ENCODE measurements at regions not wholly inside any gene's neighbourhood (a gene's known extent, or its start where the extent isn't known, plus 50 kb on each side); places are given as distances from the start of the nearest gene placed in this dataset.

- peak in 10 of 42 donors; percentile 6 to 49 (median 24) for DNase-seq
These were observed 370.4 kb upstream of the RGMA start for GRCh38 chr15:93459396-93459795.

DNA sequence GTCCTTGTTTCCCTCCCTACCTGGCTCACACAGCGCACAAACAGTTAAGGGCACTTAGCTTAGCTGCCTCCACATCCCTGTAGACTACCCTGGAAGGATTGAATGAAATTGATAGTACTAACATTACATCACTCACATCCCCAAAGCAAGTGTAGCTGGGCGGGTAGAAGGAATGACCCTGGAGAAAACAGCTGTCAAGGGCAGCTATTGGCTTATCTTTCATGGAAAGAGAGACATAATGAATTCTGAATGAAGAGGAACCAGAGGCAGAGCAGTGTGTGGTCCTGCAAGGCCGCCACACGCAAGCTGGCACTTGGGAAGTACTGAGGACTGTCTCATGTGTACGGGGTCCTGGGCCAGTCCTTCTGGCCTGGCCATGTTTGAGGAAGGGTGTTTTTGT, 369.6 kb upstream of the RGMA start:
- DNase-seq = no peak
- intact Hi-C loops (cut with DNase I) = no loop called here

More at GRCh38 chr15:93459396-93459795, 370.4 kb upstream of the RGMA start:
- intact Hi-C loops (cut with DNase I) = no loop called here

- intact Hi-C loops (cut with DNase I) = no loop called here
These were observed 365.8 kb upstream of the RGMA start for GRCh38 chr15:93454788-93455187.

DNA sequence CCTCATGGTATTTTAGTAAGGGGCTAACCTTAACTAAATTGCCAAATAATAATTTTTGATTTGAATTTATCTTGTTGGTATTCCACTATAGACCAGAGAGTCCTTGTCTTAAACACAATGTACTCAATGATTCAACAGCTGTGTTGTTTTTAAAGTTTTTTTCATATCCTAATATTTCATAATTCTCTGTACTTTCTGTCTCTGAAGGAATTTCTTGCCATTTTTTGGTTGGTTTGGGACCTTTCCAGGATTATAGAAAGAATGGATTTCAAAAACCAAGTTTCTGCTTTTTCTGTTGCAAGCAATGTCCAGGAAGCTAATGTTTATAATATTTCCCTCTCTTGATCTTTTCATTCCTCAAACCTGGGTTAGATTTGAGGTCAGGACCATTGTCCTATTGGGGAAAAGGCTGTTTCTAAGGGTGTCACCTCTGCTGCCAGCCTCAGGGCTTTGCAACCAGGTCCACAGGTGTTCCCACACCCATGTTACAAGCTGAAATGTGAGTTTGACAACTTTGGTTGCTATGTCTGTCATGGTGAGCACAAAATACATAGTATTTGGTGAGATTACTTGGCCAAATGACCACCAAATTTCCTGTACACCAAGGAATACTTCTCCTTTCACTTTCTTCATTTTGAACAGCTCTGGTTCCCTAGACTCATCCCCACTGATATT, 363.7 kb upstream of the RGMA start:
- no peak for DNase-seq
- intact Hi-C loops (cut with DNase I) = no loop called here

More at GRCh38 chr15:93454788-93455187, 365.8 kb upstream of the RGMA start:
- DNase-seq = no peak

GRCh38 chr15:93451822-93452221, 362.8 kb upstream of the RGMA start:
- no peak for DNase-seq
- intact Hi-C loops (cut with DNase I) = no loop called here

- peak in 6 of 42 donors; percentile 7 to 27 (median 16) for DNase-seq
- intact Hi-C loops (cut with DNase I) = no loop called here
These were observed 362.3 kb upstream of the RGMA start for GRCh38 chr15:93451265-93451664.

DNA sequence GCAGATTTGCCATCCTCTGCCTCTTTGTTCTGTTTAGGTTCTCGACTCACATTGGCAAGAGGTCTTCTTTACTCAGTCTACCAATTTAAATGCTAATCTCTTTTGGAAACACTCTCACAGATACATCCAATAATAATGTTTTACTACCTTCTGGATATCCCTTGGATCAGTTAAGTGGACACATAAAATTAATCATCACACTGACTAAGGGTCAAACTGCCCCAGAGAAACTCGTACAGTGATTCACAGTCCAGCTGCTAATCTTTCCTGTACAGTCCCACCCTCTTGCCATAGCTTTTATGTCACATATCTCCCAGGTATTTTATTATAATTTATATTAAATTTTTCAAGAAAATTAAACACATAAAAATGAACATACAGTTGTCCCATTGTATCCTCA, 360.8 kb upstream of the RGMA start:
- intact Hi-C loops (cut with DNase I) = no loop called here

GRCh38 chr15:93438310-93438709, 349.3 kb upstream of the RGMA start:
- intact Hi-C loops (cut with DNase I) = no loop called here

More for the DNA sequence above, 360.8 kb upstream of the RGMA start:
- no peak for DNase-seq

DNA sequence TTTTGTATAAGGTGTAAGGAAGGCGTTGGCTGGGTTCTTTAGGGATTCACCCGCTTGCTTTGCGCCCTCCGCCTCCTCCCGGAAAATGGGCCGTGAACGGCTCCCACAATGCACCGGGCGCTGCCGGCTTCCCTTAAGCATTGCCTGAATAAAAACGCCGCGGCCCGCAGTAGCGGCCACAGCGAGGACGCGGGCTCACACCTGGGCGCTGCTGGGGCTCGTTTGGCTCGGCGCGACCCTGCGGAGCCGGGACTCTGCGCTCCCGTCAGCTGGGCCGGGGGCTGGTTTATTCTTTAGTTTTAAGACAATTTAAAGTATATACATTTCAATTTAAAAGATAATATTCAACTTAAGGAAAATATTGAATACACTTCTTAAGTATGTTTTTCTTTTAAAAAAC, 343.5 kb upstream of the RGMA start:
- DNase-seq = peak in 1 of 42 donors; percentile 11

More at GRCh38 chr15:93438310-93438709, 349.3 kb upstream of the RGMA start:
- DNase-seq = no peak

DNA sequence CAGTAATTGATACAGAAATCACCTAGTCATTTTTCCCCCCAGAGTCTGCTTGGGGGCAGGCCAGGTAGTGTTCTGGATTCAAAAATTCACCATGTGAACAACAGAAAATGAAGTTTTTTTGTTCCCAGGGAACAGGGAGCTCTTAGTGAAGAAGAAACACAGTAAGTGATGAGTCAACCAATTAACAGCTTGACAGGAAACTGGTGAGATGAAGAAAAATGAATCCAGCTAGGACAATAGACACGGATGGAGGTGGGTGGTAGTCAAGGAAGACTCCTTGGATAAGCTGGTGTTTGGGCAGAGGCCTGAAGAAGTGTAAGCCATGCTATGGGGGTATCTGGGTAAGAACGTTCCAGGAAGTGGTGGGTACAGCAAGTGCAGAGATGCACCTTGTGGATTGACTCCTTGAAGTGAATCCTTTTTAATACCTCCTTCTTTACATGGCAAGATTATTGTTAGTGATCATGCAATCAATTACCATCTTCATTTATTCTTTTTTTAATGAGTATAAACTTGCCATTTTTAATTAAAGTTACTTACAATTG, 339.9 kb upstream of the RGMA start:
- intact Hi-C loops (cut with DNase I) = no loop called here
- DNase-seq = peak in 8 of 42 donors; percentile 5 to 43 (median 12)

More for the DNA sequence above, 343.5 kb upstream of the RGMA start:
- intact Hi-C loops (cut with DNase I) = no loop called here

- intact Hi-C loops (cut with DNase I) = no loop called here
- peak in 4 of 42 donors; percentile 11 to 42 (median 20) for DNase-seq
These were observed 339.1 kb upstream of the RGMA start for GRCh38 chr15:93428150-93428549.

DNA sequence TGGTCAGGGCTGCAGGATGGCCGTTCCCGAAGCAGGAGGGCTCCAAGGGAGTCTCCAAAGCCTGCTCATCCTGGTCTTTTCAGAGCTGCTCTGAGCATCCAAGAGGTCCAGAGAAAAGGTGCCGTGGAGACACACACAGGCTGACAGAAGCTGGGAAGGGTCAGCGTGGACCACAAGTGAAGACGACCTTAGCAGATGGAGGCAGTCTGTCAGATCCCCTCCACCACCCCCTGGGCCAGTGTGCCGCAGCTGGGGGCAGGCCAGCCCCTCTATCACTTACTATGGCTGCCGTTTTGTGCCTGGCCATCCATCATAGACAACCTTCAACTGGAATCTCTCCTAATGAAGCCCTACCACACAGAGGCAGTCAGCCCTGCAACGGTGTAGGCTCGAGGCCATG, 335.1 kb upstream of the RGMA start:
- DNase-seq = no peak
- intact Hi-C loops (cut with DNase I) = no loop called here

DNA sequence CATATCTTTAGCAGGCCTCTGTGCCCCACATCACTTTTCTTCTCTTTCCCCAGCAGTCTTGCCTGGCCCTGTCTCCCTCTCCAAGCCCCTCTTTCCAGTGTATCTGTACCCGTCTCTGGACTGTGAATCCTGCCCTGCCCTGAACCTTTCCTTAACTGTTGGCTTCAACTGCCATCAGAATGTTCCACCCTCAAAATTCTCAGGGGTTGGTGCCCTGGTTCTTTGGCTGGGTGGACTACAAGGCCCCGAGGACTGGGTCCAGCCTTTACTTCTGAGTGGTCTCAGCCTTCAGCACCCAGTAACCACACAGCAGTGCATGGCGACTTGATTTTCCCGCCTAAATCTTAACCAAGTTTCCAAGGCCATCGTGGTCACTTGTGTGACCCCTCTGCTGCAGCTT, 333.5 kb upstream of the RGMA start:
- peak in 1 of 42 donors; percentile 27 for DNase-seq
- intact Hi-C loops (cut with DNase I) = no loop called here

DNA sequence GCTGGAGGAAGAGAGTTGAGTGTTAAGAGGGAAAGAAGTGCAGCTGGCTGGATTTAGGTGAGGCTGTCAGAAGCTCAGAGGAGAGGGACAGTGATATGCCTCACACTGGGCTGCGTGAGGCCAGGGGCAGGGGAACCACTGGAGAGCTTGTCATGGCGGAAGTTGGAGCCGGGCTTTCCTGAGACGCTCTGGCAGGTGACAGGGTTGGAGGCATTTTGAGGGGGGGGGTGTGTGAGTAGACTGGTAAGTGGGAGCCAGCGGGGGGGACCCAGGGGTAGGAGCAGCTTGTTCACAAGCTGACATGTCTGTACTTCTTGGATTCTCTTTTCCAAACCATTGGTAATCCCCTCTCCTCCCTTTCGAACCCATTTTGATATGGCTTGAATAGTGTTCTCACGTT, 331.5 kb upstream of the RGMA start:
- peak in 1 of 42 donors; percentile 32 for DNase-seq
- intact Hi-C loops (cut with DNase I) = no loop called here

DNA sequence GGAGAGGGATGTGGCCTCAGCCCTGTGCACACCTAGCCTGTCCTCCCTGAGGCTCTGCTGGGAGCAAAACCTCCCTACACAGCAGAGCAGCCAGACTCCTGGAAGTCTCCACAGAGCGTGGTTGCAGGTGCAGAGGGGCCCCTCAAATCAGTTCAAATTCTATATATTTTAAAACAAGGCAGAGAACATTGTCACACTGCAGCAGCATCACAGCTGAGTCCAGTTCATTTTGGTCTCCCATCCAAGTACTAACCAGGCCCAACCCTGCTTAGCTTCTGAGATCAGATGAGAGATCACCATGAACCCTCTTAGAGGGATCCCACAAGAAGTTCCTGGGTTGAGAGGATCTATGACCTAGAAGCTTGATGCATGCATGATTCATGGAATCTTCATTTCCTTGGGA, 331.0 kb upstream of the RGMA start:
- peak in 1 of 42 donors; percentile 14 for DNase-seq
- intact Hi-C loops (cut with DNase I) = no loop called here

DNA sequence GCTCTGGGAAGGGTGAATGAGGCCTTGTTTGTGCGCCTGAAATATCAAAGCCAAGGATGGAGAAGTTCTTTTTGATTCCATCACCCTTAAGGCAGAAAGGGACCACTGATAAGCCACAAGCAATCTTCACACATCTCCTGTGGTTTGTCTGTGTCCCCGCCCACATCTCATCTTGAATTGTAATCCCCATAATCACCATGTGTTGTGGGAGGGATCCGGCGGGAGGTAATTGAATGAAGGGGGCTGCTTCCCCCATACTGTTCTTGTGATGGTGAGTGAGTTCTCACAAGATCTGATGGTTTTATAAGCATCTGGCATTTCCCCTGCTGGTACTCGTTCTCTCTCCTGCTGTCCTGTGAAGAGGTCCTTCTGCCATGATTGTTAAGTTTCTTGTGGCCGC, 329.6 kb upstream of the RGMA start:
- intact Hi-C loops (cut with DNase I) = no loop called here
- DNase-seq = peak in 1 of 42 donors; percentile 18

DNA sequence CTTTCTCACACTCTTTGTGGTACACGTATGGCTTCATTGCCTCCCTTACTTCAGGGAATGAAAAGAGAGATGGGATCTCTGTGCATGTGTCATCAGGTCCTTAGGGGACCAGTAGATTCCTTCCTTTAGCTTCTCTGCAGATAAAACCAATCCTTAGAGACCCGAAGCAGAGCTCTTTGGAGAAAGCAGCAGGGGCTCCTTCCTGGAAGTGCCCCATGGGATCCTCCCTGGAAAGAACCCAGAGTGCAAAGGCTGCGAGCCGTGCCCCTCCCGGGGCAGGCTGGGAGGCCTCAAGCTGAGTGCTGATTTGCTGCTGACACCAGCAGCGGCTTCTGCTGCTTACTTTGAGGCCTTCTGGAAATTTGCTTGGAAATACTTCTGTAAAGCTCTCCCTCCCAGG, 328.6 kb upstream of the RGMA start:
- no peak for DNase-seq
- intact Hi-C loops (cut with DNase I) = no loop called here

DNA sequence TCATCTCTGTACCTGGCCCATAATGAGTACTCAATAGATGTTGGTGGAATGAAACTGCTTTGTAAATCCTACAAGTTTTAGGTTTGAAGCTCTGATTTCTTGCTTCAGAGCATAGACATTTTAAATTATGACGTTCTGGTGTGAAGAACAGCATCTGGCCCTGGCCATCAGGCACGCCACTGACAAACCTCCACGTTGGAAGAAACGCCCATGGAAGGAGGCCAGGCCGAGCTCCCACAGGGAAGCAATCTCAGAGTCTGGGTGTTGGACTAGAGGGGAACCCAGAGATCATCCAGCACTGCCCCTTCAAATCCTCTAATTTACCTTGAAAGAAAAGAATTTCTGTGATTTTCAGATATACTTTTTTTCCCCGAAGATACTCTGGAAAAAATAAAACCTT, 328.1 kb upstream of the RGMA start:
- DNase-seq = no peak
- intact Hi-C loops (cut with DNase I) = no loop called here

DNA sequence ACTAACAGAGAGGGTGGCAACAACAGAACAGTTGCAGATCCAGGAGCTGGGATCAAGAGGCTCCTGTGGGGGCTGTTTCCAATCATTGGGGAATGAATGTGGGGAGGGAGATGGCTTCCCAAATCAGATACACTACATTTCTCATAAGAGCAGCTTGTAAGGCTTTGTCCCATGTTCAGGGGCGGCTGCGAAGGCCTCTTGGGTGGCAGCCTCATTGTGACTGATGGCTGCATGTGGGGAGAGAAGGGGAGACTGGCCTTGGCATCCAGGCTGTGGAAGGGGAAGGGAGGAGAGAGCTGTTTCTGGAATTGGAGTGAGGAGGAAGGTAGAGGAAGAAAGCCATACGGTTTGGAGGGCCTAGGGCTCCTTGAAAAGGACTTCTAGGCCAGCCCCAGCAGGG, 326.6 kb upstream of the RGMA start:
- intact Hi-C loops (cut with DNase I) = no loop called here
- DNase-seq = no peak

DNA sequence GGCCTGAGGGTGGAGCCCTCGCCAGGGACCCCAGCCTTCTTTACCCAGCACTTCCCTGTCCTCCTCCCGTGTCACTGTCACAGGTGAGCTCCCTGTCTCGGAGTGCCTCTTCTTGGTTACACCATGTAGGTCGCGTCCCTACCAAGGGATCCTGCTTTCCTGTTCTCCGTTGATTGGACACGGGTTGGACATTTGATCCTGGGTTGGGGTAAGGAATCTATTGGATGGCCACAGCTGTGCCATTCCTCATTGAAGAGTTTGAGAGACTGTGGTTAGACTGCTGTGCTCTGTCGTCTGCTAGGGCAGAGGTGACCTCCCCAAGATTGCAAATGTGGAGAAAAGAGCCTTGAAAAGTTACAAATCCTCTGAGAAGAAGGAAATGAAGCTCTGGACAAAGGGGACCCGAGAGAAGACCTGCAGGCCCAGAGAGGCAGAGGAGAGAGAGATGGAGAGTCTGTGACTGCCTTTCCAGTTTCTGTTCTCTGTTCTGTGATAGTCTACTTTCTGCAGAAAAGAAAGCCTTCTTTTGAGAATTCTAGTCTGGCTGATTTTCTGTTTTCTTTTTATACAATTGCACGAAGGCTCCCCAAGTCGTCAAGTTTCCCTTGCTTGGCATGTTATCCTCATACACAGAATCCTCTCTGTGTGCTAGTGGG, 325.7 kb upstream of the RGMA start:
- intact Hi-C loops (cut with DNase I) = no loop called here
- no peak for DNase-seq

DNA sequence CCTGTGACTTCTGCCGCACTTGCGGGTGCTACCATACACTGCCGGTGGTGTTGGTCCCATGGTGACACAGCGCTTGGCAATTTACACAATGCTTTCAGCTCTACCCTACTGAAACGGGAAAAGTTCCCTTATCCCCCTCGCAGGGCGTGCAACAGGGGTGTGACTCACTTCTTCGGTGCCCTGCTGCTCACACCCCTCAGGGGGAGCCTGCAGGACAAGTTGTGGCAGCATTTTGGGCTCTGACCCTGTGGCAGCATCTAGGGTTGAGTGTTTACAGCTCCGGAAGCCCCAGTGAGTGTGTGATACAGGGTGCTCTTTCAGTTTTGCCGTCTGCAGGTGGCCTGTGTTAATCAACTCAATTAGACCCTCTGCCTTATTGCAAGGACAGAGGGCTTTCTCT, 324.7 kb upstream of the RGMA start:
- intact Hi-C loops (cut with DNase I) = no loop called here
- no peak for DNase-seq
